LNCaP clone FGC (cell line): ENCODE measurements at regions not wholly inside any gene's neighbourhood (a gene's known extent, or its start where the extent isn't known, plus 50 kb on each side); places are given as distances from the start of the nearest gene placed in this dataset.

Experiments used
- DNase-seq: peaks from one replicate; pipeline ENCODE4 v3.0.0-alpha.2; 2011; ENCODE audit warnings: low read depth
- H3K4me3 ChIP-seq: 2 replicates; pipeline ENCODE4 v1.5.1; 2011; ENCODE audit warnings: mild to moderate bottlenecking, low read depth, low read length, control low read depth
- TF ChIP-seq, protein P1 (sequence below): IDR thresholded peaks from 2 replicates; pipeline ENCODE4 v1.5.1; 2012; ENCODE audit warnings: mild to moderate bottlenecking; ENCODE audit not compliant: control insufficient read depth, insufficient read depth; ENCODE audit errors: extremely low read depth

DNA sequence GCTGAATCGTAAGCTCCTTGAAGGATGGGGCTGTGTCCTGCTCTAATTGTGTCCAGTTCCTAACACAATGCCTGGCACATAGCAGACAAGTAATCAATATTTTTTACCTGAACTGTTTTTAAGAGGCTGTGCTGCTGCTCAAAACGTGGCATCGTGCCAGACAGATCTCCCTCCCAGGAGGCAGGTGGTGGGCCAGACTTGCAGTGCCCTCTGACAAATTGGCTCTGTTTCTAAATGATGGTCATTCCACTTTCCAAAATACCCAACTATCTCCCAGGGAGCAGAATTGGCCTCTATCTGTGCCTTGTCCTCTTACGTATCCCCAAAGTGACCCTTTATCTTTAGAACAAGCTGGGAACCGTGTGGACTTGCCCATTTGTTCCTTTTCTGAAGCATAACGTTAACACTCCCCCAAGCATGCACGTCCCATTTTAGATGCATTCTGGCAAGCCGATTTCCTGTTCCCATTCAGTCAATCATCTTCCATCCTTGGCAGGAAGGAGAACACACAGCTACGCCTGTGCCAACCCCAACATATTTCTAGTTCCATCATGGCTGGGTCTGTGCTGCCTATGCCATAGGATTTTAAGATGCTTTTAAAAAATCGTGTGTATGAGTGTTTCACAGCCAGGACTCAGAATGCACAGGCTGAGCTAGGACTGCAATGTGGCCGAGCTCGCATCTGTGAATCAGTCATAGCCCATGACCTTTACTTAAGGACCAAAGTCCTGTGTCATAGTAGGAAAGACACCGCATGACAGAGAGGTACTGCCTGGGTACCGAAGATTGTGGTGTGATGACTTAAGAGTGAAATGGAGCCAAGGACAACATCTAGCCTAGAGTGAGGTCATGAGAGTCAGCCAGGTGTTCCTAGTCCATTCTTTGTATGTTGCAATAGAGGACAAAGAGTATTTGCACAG, 408.6 kb downstream of the PRDM2 start:
- no peak for DNase-seq
- TF ChIP-seq, protein P1, sequence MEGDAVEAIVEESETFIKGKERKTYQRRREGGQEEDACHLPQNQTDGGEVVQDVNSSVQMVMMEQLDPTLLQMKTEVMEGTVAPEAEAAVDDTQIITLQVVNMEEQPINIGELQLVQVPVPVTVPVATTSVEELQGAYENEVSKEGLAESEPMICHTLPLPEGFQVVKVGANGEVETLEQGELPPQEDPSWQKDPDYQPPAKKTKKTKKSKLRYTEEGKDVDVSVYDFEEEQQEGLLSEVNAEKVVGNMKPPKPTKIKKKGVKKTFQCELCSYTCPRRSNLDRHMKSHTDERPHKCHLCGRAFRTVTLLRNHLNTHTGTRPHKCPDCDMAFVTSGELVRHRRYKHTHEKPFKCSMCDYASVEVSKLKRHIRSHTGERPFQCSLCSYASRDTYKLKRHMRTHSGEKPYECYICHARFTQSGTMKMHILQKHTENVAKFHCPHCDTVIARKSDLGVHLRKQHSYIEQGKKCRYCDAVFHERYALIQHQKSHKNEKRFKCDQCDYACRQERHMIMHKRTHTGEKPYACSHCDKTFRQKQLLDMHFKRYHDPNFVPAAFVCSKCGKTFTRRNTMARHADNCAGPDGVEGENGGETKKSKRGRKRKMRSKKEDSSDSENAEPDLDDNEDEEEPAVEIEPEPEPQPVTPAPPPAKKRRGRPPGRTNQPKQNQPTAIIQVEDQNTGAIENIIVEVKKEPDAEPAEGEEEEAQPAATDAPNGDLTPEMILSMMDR, result no peak
- H3K4me3 ChIP-seq, result no peak overlapping the region

DNA sequence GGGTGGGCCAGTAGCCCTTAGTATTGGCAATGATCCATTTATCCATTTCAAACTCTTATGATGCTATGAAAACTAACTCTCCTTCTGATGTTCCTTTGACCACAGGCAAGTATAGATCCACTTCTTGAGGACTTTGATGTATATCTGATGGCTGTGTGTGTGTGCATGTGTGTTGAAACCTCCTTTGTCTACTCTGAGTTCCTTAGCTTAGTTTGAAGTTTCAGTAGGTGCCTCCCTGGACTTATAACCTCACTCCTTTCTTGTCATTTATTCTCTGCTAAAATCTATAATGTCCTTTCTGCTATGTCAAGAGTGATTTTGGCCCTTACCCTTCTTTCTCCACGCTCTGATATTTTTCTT, 409.3 kb downstream of the PRDM2 start:
- TF ChIP-seq, protein P1, result no peak
- DNase-seq, result no peak
- H3K4me3 ChIP-seq, result no peak overlapping the region

DNA sequence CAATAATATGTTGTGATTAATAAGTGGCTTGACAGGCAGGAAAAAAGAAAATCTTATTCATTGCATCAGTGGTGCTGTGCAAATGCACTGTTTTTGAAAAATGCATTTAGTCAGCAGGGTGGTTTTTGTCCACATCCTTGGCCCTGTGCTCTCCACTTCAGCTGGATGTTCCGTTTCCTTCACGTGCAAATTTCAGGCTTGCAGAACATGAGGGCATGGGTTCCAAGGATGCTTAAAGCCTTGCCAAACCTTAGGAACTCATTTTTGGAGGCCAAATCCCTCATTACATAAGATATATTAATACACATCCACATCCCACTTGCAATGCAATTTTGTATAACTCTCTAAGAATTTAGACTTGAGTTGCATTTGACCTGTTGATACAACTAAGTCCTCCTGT, 410.1 kb downstream of the PRDM2 start:
- no peak for DNase-seq
- TF ChIP-seq, protein P1, result no peak
- H3K4me3 ChIP-seq, result no peak overlapping the region

DNA sequence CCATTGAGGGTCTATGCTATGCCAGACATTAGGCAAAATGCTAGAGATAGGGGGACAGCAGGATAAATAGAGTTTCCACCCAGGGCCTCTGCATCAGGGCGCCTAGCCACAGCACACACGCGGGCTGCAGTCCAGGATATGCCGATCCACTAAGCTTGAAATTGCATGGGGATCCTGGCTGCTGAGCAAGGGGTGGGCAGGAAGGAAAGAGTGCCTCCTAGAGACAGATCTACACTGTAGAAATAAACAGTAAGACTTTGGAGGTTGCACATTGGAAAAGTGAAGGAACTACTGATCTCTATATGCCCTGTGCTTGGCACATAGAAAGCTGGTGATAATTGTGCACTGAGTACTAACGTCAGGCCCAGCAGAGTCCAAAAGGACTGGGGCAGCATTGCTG, 411.1 kb downstream of the PRDM2 start:
- TF ChIP-seq, protein P1, result no peak
- no peak overlapping the region for H3K4me3 ChIP-seq
- no peak for DNase-seq

GRCh38 chr1:14112613-14113012, 412.6 kb downstream of the PRDM2 start:
- no peak overlapping the region for H3K4me3 ChIP-seq
- TF ChIP-seq, protein P1, result no peak
- DNase-seq, result no peak

- DNase-seq, result no peak
- H3K4me3 ChIP-seq, result no peak overlapping the region
These were observed 413.3 kb downstream of the PRDM2 start for GRCh38 chr1:14113271-14113670.

More at GRCh38 chr1:14113271-14113670, 413.3 kb downstream of the PRDM2 start:
- TF ChIP-seq, protein P1, result no peak
